H9 (cell line): ENCODE measurements at regions not wholly inside any gene's neighbourhood (a gene's known extent, or its start where the extent isn't known, plus 50 kb on each side); places are given as distances from the start of the nearest gene placed in this dataset.

ENCODE experiments used
- DNase-seq: peaks from one replicate; pipeline ENCODE4 v3.0.0-alpha.2; 2017
- H2AFZ ChIP-seq: one replicate; pipeline ENCODE4 v1.6.1; 2013; ENCODE audit warnings: mild to moderate bottlenecking, low read length, control low read depth, moderate library complexity
- H2AK5ac ChIP-seq: 2 replicates; pipeline ENCODE4 v1.6.1; 2013; ENCODE audit warnings: low read length, control low read depth, mixed read lengths; ENCODE audit not compliant: insufficient read length
- H2BK120ac ChIP-seq: one replicate; pipeline ENCODE4 v1.6.1; 2013; ENCODE audit warnings: low read depth, mild to moderate bottlenecking, low read length, control low read depth, inconsistent platforms; ENCODE audit not compliant: poor library complexity, severe bottlenecking
- H2BK12ac ChIP-seq: 2 replicates; pipeline ENCODE4 v1.6.1; 2013; ENCODE audit warnings: low read length, control low read depth, mixed read lengths, low read depth; ENCODE audit not compliant: insufficient read length
- H2BK15ac ChIP-seq: 2 replicates; pipeline ENCODE4 v1.6.1; 2013; ENCODE audit warnings: low read depth, low read length, control low read depth
- H2BK20ac ChIP-seq: one replicate; pipeline ENCODE4 v1.6.1; 2013; ENCODE audit warnings: low read depth, mild to moderate bottlenecking, low read length, control low read depth, inconsistent platforms; ENCODE audit not compliant: poor library complexity, severe bottlenecking
- H2BK5ac ChIP-seq: 2 replicates; pipeline ENCODE4 v1.6.1; 2013; ENCODE audit warnings: low read length, control low read depth, mixed read lengths; ENCODE audit not compliant: insufficient read length
- H3K14ac ChIP-seq: 2 replicates; pipeline ENCODE4 v1.6.1; 2013; ENCODE audit warnings: low read length, control low read depth; ENCODE audit not compliant: insufficient read depth
- H3K18ac ChIP-seq: 2 replicates; pipeline ENCODE4 v1.6.1; 2013; ENCODE audit warnings: low read depth, mild to moderate bottlenecking, mixed read lengths, low read length, control low read depth; ENCODE audit not compliant: insufficient read length
- H3K23ac ChIP-seq: 2 replicates; pipeline ENCODE4 v1.6.1; 2013; ENCODE audit warnings: low read length, control low read depth, mixed read lengths, low read depth; ENCODE audit not compliant: insufficient read length
- H3K23me2 ChIP-seq: 2 replicates; pipeline ENCODE4 v1.6.1; 2013; ENCODE audit warnings: low read depth, mild to moderate bottlenecking, mixed read lengths, low read length, control low read depth; ENCODE audit not compliant: insufficient read length, poor library complexity, severe bottlenecking
- H3K27ac ChIP-seq: 2 replicates; pipeline ENCODE4 v1.5.1; 2013; ENCODE audit warnings: low read length, control low read depth, mixed read lengths, low read depth; ENCODE audit not compliant: insufficient read length
- H3K27me3 ChIP-seq: 2 replicates; pipeline ENCODE4 v1.6.1; 2013; ENCODE audit warnings: low read length, control low read depth, inconsistent platforms; ENCODE audit not compliant: insufficient read depth
- H3K4ac ChIP-seq: 2 replicates; pipeline ENCODE4 v1.6.1; 2013; ENCODE audit warnings: low read depth, mild to moderate bottlenecking, control low read depth, inconsistent platforms, low read length, moderate library complexity
- H3K4me1 ChIP-seq: 2 replicates; pipeline ENCODE4 v1.6.1; 2013; ENCODE audit warnings: low read length, control low read depth, inconsistent platforms; ENCODE audit not compliant: insufficient read depth
- H3K4me2 ChIP-seq: 2 replicates; pipeline ENCODE4 v1.6.1; 2013; ENCODE audit warnings: low read length, control low read depth, mixed read lengths; ENCODE audit not compliant: insufficient read length, insufficient read depth
- H3K56ac ChIP-seq: 2 replicates; pipeline ENCODE4 v1.6.1; 2013; ENCODE audit warnings: low read depth, mild to moderate bottlenecking, mixed read lengths, low read length, control low read depth; ENCODE audit not compliant: insufficient read length
- H3K79me1 ChIP-seq: 2 replicates; pipeline ENCODE4 v1.6.1; 2013; ENCODE audit warnings: low read depth, mild to moderate bottlenecking, moderate library complexity, low read length, control low read depth, inconsistent platforms; ENCODE audit not compliant: insufficient read depth, poor library complexity, severe bottlenecking
- H3K79me2 ChIP-seq: 2 replicates; pipeline ENCODE4 v1.6.1; 2013; ENCODE audit warnings: low read length, control low read depth, inconsistent platforms; ENCODE audit not compliant: insufficient read depth
- H3K9ac ChIP-seq: 2 replicates; pipeline ENCODE4 v1.6.1; 2013; ENCODE audit warnings: low read length, control low read depth, mixed read lengths; ENCODE audit not compliant: insufficient read length; ENCODE audit errors: extremely low read depth
- H3K9me3 ChIP-seq: one replicate; pipeline ENCODE4 v1.6.1; 2013; ENCODE audit warnings: low read depth, low read length, inconsistent platforms; ENCODE audit not compliant: control insufficient read depth
- H3T11ph ChIP-seq: one replicate; pipeline ENCODE4 v1.6.1; 2013; ENCODE audit warnings: mild to moderate bottlenecking, low read length, control low read depth, inconsistent platforms
- H4K20me1 ChIP-seq: one replicate; pipeline ENCODE4 v1.6.1; 2013; ENCODE audit not compliant: control insufficient read depth, insufficient read length, insufficient read depth
- H4K5ac ChIP-seq: 2 replicates; pipeline ENCODE4 v1.6.1; 2013; ENCODE audit warnings: low read depth, mild to moderate bottlenecking, mixed read lengths, low read length, control low read depth; ENCODE audit not compliant: insufficient read length
- H4K8ac ChIP-seq: replicated peaks from 2 replicates; pipeline ENCODE4 v1.6.1; 2013; ENCODE audit warnings: low read length, control low read depth, mixed read lengths, low read depth; ENCODE audit not compliant: insufficient read length
- H4K91ac ChIP-seq: 2 replicates; pipeline ENCODE4 v1.6.1; 2013; ENCODE audit warnings: low read depth, mild to moderate bottlenecking, moderate library complexity, mixed read lengths, low read length, control low read depth; ENCODE audit not compliant: insufficient read length
- H3K27ac Mint-ChIP-seq, 3 experiments: 2 replicates in 2 of 3; 3 replicates in 1 of 3; pipeline ENCODE4 v1.8.0; 2020 to 2021; ENCODE audit warnings: mixed read lengths in 3 of 3, mild to moderate bottlenecking in 1 of 3, moderate library complexity in 1 of 3
- H3K27me3 Mint-ChIP-seq: 2 replicates; pipeline ENCODE4 v1.8.0; 2021; ENCODE audit warnings: low read depth, mild to moderate bottlenecking, moderate library complexity, mixed read lengths
- H3K36me3 Mint-ChIP-seq, 3 experiments: 2 replicates in 2 of 3; 3 replicates in 1 of 3; pipeline ENCODE4 v1.8.0; 2020 to 2021; ENCODE audit warnings: low read depth in 3 of 3, mixed read lengths in 3 of 3; ENCODE audit not compliant: insufficient read depth in 1 of 3
- H3K4me1 Mint-ChIP-seq, 2 experiments: 2 replicates each; pipeline ENCODE4 v1.8.0; 2020; ENCODE audit warnings: mixed read lengths in 2 of 2
- H3K4me3 Mint-ChIP-seq, 2 experiments: 2 replicates in 1 of 2; 3 replicates in 1 of 2; pipeline ENCODE4 v1.8.0; 2020 to 2021; ENCODE audit warnings: mild to moderate bottlenecking in 2 of 2, mixed read lengths in 2 of 2, moderate library complexity in 1 of 2
- H3K9me3 Mint-ChIP-seq, 2 experiments: 2 replicates in 1 of 2; 3 replicates in 1 of 2; pipeline ENCODE4 v1.8.0; 2020; ENCODE audit warnings: mild to moderate bottlenecking in 2 of 2, mixed read lengths in 2 of 2, moderate library complexity in 1 of 2
- WGBS: extraction: QIAGEN DNeasy Blood & Tissue Kit; methylation state at CpG from one replicate; pipeline ENCODE4 v1.1.7; 2013; ENCODE audit warnings: missing lambda C conversion rate, low lambda C conversion rate, mixed read lengths; ENCODE audit not compliant: insufficient read length; ENCODE audit errors: extremely low coverage; 5-methylcytosine and 5-hydroxymethylcytosine counted together
- TF ChIP-seq, protein P1 (sequence below): fragments of 200-600 bp; sonication (generic); conservative IDR thresholded peaks from 3 replicates; pipeline ENCODE4 v1.8.0; 2021; ENCODE audit warnings: antibody characterized with exemption, mild to moderate bottlenecking

DNA sequence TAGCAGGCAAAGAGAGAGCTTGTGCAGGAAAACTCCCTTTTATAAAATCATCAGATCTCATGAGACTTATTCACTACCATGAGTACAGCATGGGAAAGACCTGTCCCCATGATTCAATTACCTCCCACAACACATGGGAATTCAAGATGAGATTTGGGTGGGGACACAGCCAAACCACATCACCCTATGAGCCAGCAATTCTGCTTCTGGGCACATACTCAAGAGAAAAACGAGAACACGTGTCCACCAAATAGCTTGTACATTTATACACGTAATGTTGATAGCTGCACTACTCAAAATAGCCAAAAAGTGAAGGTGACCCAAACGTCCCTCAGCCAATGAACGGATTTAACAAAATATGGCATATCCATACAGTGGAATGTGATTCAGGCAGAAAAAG is 94.5 kb upstream of the DHRSX start:
- Histone ChIP-seq H3K79me2 (no peaks in the 10 kb centered on the region), H2AK5ac (no peak overlapping the region), H3K27ac (no peak overlapping the region), H2BK5ac (no peak overlapping the region), H3K56ac (no peak overlapping the region), H3K14ac (no peak overlapping the region), H3K23ac (no peak overlapping the region), H2BK20ac (no peak overlapping the region), H3K18ac (no peak overlapping the region), H3K9ac (no peak overlapping the region), H4K8ac (no peak overlapping the region), H3K4me2 (no peak overlapping the region), H3K9me3 (no peaks in the 10 kb centered on the region), H3K27me3 (no peaks in the 10 kb centered on the region), H3K4ac (no peak overlapping the region), H2BK12ac (no peak overlapping the region), H3K4me1 (peaks cover 3% of the 10 kb centered on the region; the same call in 1 of the 2 replicates), H2AFZ (no peak overlapping the region), H2BK120ac (no peak overlapping the region), H4K91ac (no peak overlapping the region), H3K23me2 (no peaks in the 10 kb centered on the region), H4K20me1 (no peaks in the 10 kb centered on the region), H3K79me1 (no peaks in the 10 kb centered on the region), H4K5ac (no peak overlapping the region), H3T11ph (no peak overlapping the region), H2BK15ac (no peak overlapping the region)
- Mint-ChIP-seq H3K9me3 (no peaks in the 10 kb centered on the region; a peak in 1 of 5 replicates), H3K36me3 (peaks cover 6 to 15% (median 11%) of the 10 kb centered on the region in 3 experiments), H3K4me1 (peaks cover 18 to 20% of the 10 kb centered on the region in 2 experiments), H3K4me3 (no peak overlapping the region), H3K27ac (peak overlapping the region in 2 of 3 experiments; percentile 10 to 50; a peak in 3 of 7 replicates), H3K27me3 (no peaks in the 10 kb centered on the region)
- no CpG with 5 or more reads among the region's 5 CpGs for WGBS
- TF ChIP-seq, protein P1, sequence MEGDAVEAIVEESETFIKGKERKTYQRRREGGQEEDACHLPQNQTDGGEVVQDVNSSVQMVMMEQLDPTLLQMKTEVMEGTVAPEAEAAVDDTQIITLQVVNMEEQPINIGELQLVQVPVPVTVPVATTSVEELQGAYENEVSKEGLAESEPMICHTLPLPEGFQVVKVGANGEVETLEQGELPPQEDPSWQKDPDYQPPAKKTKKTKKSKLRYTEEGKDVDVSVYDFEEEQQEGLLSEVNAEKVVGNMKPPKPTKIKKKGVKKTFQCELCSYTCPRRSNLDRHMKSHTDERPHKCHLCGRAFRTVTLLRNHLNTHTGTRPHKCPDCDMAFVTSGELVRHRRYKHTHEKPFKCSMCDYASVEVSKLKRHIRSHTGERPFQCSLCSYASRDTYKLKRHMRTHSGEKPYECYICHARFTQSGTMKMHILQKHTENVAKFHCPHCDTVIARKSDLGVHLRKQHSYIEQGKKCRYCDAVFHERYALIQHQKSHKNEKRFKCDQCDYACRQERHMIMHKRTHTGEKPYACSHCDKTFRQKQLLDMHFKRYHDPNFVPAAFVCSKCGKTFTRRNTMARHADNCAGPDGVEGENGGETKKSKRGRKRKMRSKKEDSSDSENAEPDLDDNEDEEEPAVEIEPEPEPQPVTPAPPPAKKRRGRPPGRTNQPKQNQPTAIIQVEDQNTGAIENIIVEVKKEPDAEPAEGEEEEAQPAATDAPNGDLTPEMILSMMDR, result no peak
- DNase-seq, result no peak
